ENCODE measurements at regions not wholly inside any gene's neighbourhood (a gene's known extent, or its start where the extent isn't known, plus 50 kb on each side); places are given as distances from the start of the nearest gene placed in this dataset.

DNA sequence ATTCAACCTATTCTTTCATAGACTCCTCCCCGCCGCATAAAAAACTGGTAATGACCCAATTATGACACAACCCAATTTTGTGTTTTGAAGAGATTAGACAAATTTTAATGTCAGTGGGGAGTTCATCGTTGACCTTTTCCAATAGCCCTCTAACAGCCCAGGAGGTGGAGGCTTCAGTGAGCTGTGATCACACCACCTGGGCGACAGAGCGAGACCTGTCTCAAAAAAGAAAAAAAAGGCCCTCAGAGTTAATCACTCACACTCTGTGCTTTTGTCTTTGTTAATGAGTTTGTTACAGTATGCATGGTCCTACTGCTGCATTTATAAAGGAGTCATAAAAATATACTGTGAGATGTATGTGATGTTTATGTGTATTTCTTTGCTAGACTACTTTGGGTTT lies 510.6 kb downstream of the CPS1 start:
- TF ChIP-seq EP300 (IDR thresholded peaks at IDR 0.05) (no peak), POLR2AphosphoS5 (IDR thresholded peaks at IDR 0.05) (no peak)
- TF ChIP-seq, protein P1, sequence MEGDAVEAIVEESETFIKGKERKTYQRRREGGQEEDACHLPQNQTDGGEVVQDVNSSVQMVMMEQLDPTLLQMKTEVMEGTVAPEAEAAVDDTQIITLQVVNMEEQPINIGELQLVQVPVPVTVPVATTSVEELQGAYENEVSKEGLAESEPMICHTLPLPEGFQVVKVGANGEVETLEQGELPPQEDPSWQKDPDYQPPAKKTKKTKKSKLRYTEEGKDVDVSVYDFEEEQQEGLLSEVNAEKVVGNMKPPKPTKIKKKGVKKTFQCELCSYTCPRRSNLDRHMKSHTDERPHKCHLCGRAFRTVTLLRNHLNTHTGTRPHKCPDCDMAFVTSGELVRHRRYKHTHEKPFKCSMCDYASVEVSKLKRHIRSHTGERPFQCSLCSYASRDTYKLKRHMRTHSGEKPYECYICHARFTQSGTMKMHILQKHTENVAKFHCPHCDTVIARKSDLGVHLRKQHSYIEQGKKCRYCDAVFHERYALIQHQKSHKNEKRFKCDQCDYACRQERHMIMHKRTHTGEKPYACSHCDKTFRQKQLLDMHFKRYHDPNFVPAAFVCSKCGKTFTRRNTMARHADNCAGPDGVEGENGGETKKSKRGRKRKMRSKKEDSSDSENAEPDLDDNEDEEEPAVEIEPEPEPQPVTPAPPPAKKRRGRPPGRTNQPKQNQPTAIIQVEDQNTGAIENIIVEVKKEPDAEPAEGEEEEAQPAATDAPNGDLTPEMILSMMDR (IDR thresholded peaks at IDR 0.05): no peak

Measured in stomach (tissue), 4 donors.